Prostate gland (tissue), 2 donors: ENCODE measurements at regions not wholly inside any gene's neighbourhood (a gene's known extent, or its start where the extent isn't known, plus 50 kb on each side); places are given as distances from the start of the nearest gene placed in this dataset.

Source experiments
- DNase-seq: peaks from one replicate; pipeline ENCODE4 v3.0.0-alpha.2; 2019; ENCODE audit warnings: low spot score
- H3K27ac ChIP-seq, 2 donors: fragments of 200-600 bp; sonication (generic); 2 replicates each; pipeline ENCODE4 v1.5.1; 2017 to 2019
- H3K27me3 ChIP-seq: fragments of 200-600 bp; sonication (generic); replicated peaks from 2 replicates; pipeline ENCODE4 v1.5.1; 2019; ENCODE audit not compliant: insufficient read depth
- H3K36me3 ChIP-seq, 2 donors: fragments of 200-600 bp; sonication (generic); 1 replicate in 1 of 2; 2 replicates in 1 of 2; pipeline versions ENCODE4 v1.5.1 to v1.8.1; 2017 to 2019
- H3K4me1 ChIP-seq: fragments of 200-600 bp; sonication (generic); replicated peaks from 2 replicates; pipeline ENCODE4 v1.5.1; 2019
- H3K4me3 ChIP-seq, 2 donors: fragments of 200-600 bp; sonication (generic); 2 replicates each; pipeline ENCODE4 v1.5.1; 2017 to 2019
- H3K9me3 ChIP-seq: fragments of 200-600 bp; sonication (generic); 2 replicates; pipeline ENCODE4 v1.5.1; 2017
- POLR2A ChIP-seq: fragments of 450-650 bp; IDR thresholded peaks from one replicate; pipeline ENCODE4 v1.6.1; 2016; ENCODE audit warnings: antibody characterized with exemption, mild to moderate bottlenecking
- POLR2AphosphoS5 ChIP-seq: sonication (generic); formaldehyde crosslinking; IDR thresholded peaks from one replicate; pipeline ENCODE4 v1.6.1; 2017; ENCODE audit warnings: antibody characterized with exemption
- WGBS: methylation state at CpG from one replicate; pipeline ENCODE4 v1.1.5; 2018; 5-methylcytosine and 5-hydroxymethylcytosine counted together
- intact Hi-C: fragments of 100-400 bp; cut with DNase I; formaldehyde crosslinking; loops from one replicate; pipeline ENCODE4 v1.14.2; 2022
- TF ChIP-seq, protein P1 (sequence below), 4 experiments: fragments of 200-600 bp in 2 of 4; fragments of 450-650 bp in 2 of 4; sonication (generic) in 2 of 4; IDR thresholded peaks; 1 replicate in 3 of 4; 2 replicates in 1 of 4; pipeline ENCODE4 v1.5.1; 2016 to 2019; ENCODE audit warnings: antibody characterized with exemption in 4 of 4, mild to moderate bottlenecking in 2 of 4, moderate library complexity in 2 of 4

DNA sequence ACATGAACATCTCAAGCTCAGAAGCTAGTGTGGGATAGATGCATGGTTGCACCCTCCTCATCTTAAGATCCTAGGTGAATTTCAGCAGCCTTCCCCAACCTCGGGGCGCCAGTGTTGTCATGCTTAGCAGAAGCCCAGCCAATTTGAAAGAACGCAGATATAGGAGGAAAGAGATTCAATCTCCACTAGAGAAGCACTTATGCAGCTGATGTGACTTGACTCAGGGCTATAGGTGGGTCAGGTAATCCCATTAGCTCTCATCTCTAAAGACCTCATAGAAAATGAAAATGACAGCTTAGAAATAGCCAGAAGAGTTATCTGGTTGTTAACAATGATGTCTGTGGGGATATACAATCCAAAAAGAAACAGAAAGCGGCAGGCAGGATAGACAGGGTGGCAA, 310.5 kb downstream of the GPAM start:
- intact Hi-C loops: no loop called here
- H3K27ac ChIP-seq: no peak overlapping the region
- H3K36me3 ChIP-seq: no peaks in the 10 kb centered on the region
- H3K27me3 ChIP-seq: no peaks in the 10 kb centered on the region
- H3K9me3 ChIP-seq: no peaks in the 10 kb centered on the region
- 82% methylated on average over 4 of the region's 4 CpGs for WGBS
- TF ChIP-seq POLR2A (no peak), POLR2AphosphoS5 (no peak)
- TF ChIP-seq, protein P1, sequence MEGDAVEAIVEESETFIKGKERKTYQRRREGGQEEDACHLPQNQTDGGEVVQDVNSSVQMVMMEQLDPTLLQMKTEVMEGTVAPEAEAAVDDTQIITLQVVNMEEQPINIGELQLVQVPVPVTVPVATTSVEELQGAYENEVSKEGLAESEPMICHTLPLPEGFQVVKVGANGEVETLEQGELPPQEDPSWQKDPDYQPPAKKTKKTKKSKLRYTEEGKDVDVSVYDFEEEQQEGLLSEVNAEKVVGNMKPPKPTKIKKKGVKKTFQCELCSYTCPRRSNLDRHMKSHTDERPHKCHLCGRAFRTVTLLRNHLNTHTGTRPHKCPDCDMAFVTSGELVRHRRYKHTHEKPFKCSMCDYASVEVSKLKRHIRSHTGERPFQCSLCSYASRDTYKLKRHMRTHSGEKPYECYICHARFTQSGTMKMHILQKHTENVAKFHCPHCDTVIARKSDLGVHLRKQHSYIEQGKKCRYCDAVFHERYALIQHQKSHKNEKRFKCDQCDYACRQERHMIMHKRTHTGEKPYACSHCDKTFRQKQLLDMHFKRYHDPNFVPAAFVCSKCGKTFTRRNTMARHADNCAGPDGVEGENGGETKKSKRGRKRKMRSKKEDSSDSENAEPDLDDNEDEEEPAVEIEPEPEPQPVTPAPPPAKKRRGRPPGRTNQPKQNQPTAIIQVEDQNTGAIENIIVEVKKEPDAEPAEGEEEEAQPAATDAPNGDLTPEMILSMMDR (IDR thresholded peaks at IDR 0.05): no peak
- no peak for DNase-seq
- H3K4me1 ChIP-seq: no peaks in the 10 kb centered on the region
- no peak overlapping the region for H3K4me3 ChIP-seq

DNA sequence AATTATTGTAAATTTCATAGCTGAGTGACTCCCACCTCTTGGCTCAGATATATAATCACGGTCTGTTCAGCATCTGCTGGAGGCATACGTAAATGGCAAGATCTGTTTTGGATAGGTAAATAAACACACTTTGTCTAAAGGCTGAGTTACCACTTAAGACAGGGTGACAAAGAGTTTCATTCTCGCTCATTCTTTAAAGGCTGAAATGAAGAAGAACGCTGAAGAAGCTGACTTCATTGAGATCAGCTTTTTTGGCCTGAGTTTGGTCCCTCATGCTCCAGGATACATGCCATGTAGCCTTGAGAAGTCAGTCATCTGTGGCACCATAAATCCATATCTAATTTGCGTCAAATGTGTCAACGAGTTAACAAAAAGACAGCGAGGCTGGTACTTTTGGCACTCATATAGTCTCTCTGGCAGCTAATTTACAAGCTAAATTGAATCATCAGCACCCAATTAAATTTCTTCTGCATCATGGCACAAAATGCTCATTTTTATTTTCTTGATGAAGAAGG, 309.9 kb downstream of the GPAM start:
- Histone ChIP-seq H3K36me3 (no peaks in the 10 kb centered on the region), H3K27ac (no peak overlapping the region), H3K9me3 (no peaks in the 10 kb centered on the region), H3K4me3 (no peak overlapping the region), H3K27me3 (no peaks in the 10 kb centered on the region), H3K4me1 (no peaks in the 10 kb centered on the region)
- DNase-seq: no peak
- intact Hi-C loops: no loop called here
- WGBS: 72% methylated on average over 7 of the region's 7 CpGs
- TF ChIP-seq POLR2A: no peak
- TF ChIP-seq POLR2AphosphoS5: no peak
- TF ChIP-seq, protein P1 (IDR thresholded peaks at IDR 0.05): no peak

DNA sequence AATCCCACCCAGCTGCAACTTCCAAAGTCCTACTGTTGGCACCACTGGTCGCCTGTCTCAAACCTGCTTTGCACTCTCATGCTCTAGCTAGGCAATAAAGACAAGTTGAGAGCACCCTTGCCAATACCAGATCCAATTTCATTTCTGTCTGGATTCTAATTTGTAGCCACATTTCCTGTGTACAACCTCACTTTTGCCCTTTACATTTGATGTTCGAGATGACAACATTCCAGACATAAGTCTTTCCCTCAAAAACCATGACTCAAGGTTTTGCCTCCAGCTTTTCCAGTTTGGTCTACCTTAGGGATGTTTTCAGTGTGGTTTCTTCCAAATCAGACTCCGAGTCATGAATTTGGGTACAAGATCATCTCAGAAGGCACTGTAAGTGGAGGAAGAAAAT, 309.0 kb downstream of the GPAM start:
- no peak for DNase-seq
- Histone ChIP-seq H3K9me3 (no peaks in the 10 kb centered on the region), H3K36me3 (no peaks in the 10 kb centered on the region), H3K27ac (no peak overlapping the region), H3K4me3 (no peak overlapping the region), H3K4me1 (no peaks in the 10 kb centered on the region), H3K27me3 (no peaks in the 10 kb centered on the region)
- intact Hi-C loops: no loop called here
- no peak for TF ChIP-seq POLR2A
- TF ChIP-seq POLR2AphosphoS5: no peak
- TF ChIP-seq, protein P1 (IDR thresholded peaks at IDR 0.05): no peak
- 86% methylated on average over 3 of the region's 3 CpGs for WGBS

DNA sequence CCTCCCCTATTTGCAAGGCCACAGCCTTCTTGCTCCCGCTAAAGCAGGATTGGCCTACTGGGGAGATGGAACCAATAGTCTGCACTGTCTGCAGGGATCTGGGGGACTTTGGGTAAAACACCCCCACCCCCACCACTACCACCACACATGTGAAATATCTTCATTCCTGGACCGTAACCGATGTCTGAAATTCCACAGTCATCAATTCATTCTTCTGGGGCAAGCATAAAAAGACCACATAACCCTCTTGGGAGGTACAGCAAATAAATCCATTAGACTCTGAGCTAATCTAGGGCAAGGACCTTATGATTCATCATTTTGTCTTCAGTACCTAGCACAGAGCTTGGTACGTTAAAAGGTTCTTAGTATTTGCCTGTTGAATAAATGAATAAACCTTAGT, 307.8 kb downstream of the GPAM start:
- TF ChIP-seq POLR2AphosphoS5 (no peak), POLR2A (no peak)
- intact Hi-C loops: no loop called here
- no peaks in the 10 kb centered on the region for H3K36me3 ChIP-seq
- 66% methylated on average over 4 of the region's 4 CpGs for WGBS
- H3K27me3 ChIP-seq: no peaks in the 10 kb centered on the region
- no peak overlapping the region for H3K27ac ChIP-seq
- no peaks in the 10 kb centered on the region for H3K9me3 ChIP-seq
- no peak overlapping the region for H3K4me3 ChIP-seq
- H3K4me1 ChIP-seq: no peaks in the 10 kb centered on the region
- DNase-seq: no peak

DNA sequence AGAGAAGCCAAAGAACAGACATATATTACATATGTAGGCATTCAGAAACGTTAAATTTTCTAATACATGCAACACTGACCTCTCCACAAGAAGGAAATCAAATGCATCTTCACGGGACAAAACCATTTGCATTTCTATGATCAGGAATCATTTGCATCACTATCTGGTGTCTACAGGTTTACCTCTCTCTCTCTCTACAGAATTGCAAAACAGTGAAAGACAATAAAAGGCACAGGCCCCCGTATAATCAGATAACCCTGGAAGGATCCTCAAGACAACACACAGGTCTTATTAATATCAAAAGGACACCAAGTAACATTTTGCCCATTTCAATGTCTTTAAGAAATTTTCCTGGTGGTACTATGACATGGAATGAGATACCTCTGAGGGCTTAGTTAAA, 306.3 kb downstream of the GPAM start:
- 54% methylated on average over 3 of the region's 3 CpGs for WGBS

More for the DNA sequence above, 306.3 kb downstream of the GPAM start:
- Histone ChIP-seq H3K36me3 (no peaks in the 10 kb centered on the region), H3K4me3 (no peak overlapping the region), H3K4me1 (no peaks in the 10 kb centered on the region), H3K27me3 (no peaks in the 10 kb centered on the region), H3K9me3 (no peaks in the 10 kb centered on the region), H3K27ac (no peak overlapping the region)
- no peak for DNase-seq
- intact Hi-C loops: no loop called here
- TF ChIP-seq POLR2AphosphoS5 (no peak), POLR2A (no peak)
- TF ChIP-seq, protein P1 (IDR thresholded peaks at IDR 0.05): no peak
